GM21447 (cell line): ENCODE measurements at regions not wholly inside any gene's neighbourhood (a gene's known extent, or its start where the extent isn't known, plus 50 kb on each side); places are given as distances from the start of the nearest gene placed in this dataset.

Experiments used
- ATAC-seq: cut with Tn5 transposase; IDR thresholded peaks from one replicate; pipeline ENCODE4 v1.9.1; 2021; ENCODE audit not compliant: unreplicated experiment

DNA sequence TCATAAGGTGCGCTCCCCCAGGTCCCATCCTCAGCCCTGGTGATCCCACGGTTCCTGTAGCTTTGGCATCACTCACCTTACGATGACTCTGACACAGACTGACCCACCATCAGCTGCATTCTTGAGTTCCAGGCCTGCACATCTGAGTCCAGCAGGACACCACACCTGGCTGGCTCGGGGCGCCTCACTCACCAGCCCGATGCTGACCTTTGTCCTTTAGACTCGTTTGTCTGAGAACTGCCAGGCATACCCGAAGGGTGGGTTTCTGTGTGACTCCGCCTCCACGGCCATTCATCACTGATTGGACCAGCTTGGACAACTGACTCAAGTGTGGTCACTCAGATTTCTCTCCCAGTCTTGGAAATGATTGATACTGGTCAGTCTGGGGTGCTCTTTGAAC lies 129.4 kb upstream of the CSF3R start:
- no peak for ATAC-seq

DNA sequence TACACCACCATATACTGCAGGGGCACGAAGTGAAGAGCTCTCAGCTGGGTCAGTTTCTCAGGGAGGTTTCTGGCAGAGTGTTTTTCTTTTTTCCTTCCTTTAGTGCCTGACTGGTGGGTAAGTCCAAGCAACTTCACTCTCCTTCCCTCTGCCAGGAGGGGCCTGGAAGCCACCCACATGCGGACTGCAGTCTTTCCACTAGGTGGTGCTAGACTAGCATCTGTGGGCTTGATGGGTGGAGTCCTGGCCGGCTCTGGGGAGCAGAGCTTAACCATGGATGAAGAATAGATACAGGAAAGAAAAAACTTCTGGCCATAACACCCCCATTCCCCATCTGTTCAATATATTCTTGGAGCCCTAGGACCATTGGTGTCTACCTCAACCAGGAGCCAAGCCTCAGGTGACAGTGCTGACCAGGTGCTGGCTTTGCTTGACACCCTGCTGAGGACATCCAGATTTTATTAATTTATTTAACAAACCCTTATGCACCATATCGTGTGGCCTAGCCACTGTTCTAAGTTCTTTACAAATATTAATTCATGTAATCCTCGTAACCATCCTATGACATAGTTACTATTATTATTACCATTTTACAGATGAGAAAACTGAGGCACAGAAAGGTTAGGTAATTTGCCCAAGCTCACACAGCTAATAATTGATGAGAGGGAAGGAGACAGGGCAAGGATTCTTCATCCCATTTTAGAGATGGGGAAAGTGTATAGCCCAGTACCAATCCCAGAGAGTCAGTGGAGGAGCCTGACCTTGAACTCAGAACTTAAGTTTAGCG lies 126.7 kb upstream of the CSF3R start:
- ATAC-seq: no peak

DNA sequence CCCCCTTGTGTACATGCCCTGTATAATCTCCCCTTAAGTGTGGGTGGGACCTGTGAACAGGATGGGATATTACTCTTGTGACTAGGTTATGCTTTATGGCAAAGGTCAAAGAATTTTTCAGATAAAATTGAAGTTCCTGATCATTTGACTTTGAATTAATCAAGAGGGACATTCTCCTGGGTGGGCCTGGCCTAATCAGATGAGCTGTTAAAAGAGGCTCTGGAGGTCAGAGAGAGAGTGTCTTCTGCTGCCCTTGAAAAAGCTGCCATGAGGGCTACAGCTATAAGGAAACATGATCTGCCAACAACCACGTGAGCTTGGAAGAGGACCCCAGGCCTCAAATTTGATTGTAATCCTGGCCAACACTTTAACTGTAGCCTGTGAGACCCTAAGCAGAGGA lies 125.6 kb upstream of the CSF3R start:
- no peak for ATAC-seq

DNA sequence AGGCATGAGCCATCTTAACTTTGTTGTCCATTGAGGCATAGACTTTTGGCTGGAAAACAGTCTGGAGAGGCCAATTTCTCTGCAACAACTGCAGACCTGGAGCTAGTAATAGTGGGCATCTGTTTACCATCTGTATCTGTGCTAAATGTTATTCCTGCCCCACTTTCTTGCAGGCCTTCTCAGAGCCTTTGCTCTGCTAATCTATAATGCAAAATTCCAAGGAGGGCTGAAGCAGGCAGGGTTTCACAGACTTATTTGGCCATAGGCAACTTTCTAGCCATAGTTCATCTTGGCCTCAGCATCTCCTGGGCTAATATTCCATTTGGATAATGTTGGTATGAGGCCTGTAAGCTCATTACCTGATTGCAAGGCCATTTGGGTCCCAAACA lies 124.5 kb upstream of the CSF3R start:
- ATAC-seq: no peak

DNA sequence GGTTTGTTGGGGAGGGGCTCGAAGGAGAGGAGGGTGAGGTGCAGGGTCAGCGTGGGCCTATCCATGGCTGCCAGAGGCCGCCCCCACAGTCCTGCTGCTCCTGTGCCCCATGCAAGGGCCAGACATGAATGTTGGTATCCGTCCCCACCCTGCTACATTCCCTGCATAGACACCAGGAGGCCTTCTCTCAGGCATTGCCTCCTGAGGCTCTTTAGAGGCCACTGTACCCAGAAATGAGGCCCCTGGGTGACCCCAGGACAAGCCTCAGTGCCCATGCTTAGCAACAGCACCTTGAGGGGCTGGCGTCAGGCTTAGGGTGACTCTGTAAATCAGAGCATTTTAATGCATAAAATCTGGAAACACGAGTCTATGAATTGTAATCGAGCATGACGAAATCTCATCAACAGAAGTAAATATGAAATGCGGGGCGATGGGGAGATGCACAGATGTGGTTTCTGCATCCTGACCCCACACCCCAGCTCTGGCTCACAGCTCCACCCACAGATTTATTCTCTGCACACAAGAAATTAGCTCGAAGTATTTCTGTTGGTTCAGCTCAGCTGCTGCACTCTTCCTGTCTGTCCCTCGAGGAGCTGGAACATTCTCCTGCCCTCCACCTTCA lies 124.0 kb upstream of the CSF3R start:
- ATAC-seq: no peak

DNA sequence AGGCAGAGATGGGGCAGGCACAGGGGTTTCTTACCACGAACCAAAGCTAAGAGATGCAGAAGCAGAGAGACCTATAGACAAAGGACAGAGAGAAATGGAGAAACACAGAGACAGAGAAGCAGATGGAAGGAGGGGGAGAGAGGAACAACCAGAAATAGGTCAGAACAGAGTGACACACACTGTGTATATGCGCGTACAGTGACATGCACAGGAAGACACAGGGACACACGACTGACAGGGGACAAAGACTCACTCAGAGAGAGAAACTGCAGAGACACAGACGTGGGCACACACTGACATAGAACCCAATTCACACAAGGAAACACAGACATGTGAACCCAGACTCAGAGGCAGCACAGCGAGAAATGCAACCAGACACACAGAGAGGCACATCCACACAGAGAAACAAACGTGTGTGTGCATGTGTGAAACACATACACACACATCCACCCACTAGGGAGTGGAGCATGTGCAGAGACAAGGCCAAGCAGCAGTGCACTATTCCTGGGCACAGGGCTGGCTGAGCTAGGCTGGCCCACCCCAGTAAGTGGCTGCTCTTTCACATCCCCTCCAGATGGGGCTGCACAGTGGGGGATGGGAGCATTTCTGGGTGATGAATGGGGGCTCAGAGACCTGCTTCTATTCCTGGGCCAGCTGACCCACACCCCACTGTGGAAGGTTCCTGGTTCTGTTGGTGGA lies 123.4 kb upstream of the CSF3R start:
- no peak for ATAC-seq

DNA sequence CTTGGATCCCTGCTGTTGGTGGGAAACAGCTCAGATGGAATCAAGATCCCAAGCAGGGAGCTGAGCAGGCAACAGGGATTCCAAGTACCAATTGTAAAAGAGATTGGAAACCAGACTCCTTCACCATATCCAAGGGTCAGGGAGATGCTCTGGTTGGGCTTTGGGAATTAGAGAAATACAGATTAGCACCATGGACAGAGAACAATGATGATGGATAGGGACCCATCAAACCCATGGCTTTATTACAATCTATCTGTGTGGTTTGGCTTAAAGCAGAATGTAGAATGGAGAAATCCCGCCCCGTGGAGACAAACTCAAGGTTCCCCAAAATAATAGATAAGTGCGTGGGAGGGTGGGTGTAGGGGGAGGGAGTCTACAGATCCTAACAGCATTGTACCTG lies 120.7 kb upstream of the CSF3R start:
- no peak for ATAC-seq

DNA sequence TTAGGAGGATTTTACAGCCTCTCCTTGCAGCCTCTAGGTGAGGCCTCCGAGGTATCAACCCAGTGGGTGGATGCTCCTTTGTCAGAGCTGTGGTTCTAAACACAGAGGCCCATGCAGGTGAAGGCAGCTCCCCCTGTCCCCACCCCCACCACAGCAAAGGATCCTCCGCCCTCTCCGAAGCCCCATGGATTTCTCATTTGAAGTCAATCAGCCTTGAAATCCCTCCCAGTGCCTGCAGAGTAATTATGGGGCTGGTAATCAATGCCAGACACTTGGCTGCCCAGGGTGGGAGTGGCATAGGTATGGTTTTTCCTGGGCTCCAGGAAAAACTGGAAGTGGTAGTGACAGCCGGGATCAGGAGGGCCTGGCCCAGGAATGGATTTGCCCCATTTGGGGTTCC lies 119.5 kb upstream of the CSF3R start:
- ATAC-seq: no peak

DNA sequence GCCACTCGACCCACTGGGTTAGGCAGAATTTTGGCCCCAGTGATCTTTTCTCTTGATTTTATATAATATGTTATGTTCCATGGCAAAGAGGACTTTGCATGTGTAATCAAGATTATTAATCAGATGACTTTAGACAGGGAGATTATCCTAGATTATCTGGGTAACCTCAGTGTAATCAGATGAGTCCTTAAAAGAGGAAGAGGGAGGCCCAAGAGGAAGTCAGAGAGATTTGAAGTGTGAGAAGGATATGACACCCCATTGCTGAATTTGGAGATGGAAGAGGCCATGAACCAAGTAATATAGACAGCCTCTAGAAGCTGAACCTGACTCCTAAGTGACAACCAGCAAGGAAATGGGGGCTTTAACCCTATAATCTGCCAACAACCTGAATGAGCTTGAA lies 117.1 kb upstream of the CSF3R start:
- no peak for ATAC-seq

DNA sequence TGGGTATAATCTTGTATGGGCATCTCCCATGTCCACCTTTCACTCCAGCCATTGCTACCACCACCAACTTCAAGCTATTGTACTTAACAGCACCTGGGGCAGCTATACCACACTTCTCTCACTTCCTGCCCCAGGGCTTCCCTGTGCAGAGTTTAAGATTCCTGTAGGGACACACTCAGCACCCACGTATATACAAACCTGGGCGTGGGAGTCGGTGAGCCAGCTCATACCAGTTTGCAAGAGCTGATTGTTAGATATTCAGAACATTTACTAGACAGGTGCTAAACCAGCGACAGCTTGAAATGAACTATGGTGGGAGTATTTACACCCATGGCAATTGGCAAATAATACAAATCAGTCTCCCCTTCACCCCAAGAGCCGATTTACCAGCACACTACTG lies 114.8 kb upstream of the CSF3R start:
- no peak for ATAC-seq

DNA sequence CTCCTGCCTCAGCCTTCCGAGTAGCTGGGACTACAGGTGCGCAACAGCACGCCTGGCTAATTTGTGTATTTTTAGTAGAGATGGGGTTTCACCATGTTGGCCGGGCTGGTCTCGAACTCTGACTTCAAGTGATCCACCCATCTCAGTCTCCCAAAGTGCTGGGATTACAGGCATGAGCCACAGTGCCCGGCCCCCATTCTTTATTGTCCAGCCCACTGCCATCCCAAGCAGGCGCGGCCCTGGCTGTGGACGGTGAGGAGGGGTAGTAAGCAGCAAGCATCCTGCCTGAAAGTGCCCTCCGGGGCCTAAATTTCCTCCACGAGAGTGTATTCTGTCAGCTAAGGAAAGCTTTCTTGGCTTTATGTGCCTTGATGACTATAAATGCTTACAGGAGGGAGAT lies 113.2 kb upstream of the CSF3R start:
- no peak for ATAC-seq

DNA sequence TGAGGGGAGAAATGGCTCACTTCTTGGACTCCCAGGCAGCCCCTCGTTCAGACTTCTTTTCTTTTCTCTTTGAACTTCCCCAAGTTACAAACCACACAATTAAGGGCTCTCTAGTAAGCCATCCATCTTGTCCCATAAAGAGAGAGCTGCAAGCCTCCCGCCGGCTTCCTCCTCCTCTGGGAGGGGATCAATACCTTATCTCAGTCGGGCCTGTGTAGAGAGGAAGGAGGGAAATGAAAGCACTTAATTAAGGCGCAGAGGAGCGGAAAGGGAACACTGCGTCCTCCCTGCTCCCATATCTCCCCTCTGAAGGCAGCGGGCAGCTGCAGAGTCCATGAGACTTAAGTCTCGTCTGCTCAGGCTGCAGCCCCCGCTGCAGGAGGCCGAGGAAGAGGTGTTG lies 112.6 kb upstream of the CSF3R start:
- no peak for ATAC-seq

DNA sequence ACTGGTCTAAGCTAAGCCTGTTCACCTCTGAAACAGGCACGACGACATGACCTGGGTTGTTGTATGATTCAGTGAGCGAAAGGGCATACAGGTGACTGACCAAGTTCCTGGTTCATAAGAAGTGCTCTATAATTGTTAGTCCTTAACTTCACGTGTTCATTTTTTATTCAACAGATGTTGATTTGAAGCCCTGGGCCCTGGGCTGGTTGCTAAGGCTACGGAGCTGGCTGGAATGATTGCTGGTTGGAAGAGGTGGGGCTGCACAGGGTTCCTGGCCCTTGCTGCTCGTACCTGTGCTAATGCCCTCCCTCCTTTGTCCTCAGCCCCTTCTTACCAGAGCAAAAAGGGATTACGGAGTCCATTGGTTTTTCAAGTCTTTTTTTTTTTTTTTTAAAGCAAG lies 111.3 kb upstream of the CSF3R start:
- ATAC-seq: no peak

DNA sequence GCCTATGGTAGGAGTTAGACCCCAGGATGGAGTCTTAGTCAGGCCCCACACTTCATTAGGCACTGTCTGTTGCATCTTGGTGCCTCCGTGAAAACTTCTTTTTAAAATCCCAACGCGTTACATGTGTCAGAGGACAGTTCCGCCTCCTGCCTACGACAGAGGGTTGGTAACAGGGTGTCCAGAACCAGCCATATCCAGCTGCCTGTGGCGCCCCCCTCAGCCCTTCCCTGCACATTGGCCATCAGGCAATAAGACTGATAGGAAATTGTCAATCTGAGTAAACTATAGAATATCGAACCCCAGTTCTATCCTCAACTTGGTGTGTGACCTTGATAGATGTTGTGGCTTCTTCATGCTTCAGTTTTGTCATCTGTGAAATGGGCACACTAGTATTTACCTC lies 108.6 kb upstream of the CSF3R start:
- ATAC-seq: no peak

DNA sequence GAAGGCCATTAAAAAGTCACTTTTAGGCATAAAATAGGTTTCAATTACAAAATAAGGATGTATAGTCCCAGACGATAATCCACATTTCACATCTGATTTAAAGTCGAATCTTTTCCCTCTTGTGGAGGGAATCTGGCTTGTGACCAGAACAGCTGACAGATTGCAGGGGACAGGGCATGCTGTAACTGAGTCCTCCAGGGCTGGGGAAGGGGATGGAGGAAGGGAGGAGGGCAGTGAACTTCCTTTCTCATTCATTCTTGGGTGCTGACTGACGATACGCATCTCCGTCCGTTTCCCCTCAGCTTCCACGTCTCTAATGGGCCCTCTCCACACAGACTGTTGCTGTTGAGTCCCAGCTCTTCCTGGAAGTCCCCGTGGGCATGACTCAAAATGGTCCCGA lies 108.1 kb upstream of the CSF3R start:
- no peak for ATAC-seq

DNA sequence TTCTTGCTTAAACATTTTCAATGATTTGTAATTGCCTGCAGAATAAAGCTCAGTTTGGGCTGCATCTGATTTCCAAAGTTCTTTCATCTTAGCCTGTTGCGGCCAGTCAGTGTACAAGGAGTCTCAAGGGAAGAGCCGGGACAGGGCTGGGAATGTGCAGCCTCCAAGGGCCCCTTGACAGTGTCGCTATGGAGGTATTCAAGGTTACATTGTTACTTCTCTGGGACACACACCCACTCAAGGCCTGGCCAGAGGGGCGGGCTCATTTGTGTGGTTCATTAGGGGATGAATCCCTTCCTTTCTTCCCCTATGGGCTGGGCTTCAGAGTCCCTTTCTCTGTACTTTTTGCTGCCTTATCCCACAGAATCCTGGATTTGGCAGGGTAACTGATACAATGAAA lies 107.6 kb upstream of the CSF3R start:
- ATAC-seq: no peak

DNA sequence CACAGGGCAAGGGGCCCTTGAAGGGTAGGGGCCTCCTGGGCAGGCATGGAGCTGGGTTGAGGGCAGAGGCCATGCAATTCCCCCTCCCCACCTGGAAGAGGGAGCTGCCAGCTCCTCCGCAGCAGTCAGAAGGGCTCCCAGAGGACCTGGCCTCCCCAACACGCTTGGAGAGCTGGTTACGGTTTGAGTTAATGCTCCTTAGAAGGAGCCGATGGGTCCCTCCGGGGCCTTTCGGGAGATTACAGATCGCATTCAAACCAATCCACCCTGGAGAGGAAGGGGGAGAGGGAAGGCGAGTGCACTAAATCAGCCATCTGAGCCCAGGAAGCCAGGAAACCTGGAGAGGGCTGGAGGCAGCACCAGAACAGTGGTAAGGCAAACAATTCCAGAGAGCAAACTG lies 106.3 kb upstream of the CSF3R start:
- ATAC-seq: no peak

DNA sequence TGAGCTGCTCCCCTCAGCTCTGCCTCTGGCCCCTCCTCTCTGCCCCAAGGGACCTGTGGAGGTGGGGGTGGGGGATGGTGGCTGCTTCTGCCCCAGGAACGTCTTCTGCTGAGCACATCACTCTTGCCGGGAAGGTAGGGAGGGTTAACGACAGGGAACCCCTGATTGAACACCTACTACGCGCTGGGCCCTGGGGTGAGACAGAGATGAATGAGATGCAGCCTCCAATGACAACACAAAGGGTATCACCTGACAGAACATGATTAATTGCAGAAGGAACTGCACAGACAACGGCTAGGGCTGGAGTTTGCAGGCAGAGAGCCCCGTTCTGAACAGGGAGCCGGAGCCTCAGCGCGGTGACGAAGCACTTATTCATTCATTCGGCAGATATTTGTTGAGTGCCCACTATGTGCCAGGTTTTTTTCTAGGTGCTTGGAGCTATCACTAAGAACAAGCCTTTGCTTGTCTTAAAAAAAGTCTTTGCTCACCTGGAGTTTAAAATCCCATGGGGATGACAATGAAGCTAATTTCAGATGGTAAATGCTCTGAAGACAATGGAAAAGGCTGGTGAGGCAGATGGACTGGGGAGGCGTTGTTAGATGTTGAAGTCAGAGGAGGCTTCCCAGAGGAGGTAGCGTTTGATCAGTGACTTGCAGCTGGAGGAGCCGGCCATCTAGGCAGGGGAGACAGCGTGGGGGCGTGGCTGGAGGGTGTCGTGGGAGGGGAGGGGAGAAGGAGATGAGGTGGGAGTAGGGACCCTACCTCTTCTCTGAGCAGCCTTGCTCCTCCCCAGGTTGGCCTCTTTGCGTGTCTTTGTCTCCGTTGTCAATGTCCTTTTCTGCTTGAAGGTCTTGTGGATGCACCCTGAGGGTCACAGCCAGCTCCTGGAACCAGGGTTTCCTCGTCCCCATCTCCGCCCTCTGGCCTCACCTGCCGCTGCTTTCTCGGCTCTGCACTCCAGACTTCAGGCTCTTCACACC lies 103.1 kb upstream of the CSF3R start:
- ATAC-seq: no peak

DNA sequence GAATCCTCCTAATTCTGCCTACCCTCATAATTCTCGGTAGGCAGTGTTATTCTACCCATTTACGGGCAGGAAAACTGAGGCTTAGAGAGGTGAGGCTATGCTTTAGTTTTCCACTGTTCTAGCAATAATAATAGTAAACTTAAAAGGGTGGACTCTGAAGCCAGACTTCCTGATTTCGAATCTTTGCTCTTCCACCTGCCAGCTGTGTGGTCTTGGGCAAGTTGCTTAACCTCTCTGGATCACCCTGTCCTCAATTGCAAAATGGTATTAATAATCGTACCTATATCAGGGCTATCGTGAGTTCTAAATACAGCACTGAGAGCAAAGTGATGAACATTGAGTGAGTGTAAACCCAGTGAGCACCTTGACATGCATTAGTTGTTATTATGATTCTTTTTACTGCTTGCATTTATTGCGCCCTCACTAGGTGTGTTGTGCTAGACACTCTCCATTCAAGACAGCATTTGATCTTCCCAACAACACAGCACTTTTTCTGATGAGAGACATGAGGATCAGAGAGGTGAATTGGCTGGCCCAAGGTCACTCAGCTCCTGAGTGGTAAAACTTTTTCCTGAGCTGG lies 102.3 kb upstream of the CSF3R start:
- ATAC-seq: no peak

DNA sequence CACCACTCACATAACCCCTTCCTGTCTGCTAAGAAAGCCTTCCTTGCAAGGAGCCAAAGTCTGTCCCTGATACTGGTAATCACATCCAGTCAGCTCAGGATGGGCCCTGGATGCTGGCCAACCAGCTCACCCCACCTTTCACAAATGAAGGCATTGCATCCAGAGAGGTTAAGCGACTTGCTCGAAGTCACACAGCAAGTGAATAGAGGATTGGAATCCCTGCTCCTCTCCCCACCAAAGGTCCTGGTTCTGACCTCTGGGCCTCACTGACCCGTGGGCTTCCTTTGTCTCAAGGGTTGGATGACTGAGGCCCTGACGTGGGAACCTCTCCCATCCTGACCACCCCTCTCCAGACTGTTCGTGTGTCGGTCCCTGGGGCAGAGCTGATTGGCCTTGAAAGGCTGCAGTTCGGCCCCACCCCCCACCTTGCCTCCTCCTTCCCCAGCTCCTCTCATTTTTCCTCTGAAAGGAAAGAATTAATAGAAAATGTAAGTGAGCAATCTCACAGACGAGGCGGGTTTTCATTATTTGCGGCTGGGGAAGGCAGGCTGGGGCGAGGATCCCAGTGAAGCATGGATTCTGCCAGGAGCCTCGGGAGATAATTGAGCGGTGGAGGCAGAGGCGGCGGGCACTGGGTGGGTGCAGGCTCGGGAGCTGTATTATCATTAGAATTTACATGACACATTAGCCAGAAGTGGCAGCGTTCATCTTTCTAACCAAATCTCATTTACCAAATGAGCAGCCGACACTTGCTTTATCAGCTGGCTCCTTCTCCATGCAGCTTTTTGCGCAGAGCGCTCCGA lies 101.5 kb upstream of the CSF3R start:
- no peak for ATAC-seq
